HEK293 (cell line): ENCODE measurements at regions not wholly inside any gene's neighbourhood (a gene's known extent, or its start where the extent isn't known, plus 50 kb on each side); places are given as distances from the start of the nearest gene placed in this dataset.

Experiments
- GFI1B ChIP-seq: fragments of 450-650 bp; formaldehyde crosslinking; IDR thresholded peaks from 2 replicates; pipeline ENCODE4 v1.5.1; 2016; ENCODE audit warnings: missing biosample characterization, missing genetic modification characterization
- GLI2 ChIP-seq: fragments of 450-650 bp; formaldehyde crosslinking; IDR thresholded peaks from 2 replicates; pipeline ENCODE4; 2017; ENCODE audit warnings: missing biosample characterization, missing genetic modification characterization, low read depth, borderline replicate concordance
- KLF1 ChIP-seq: fragments of 450-650 bp; formaldehyde crosslinking; IDR thresholded peaks from 2 replicates; pipeline ENCODE4 v1.5.1; 2016; ENCODE audit warnings: missing biosample characterization, missing genetic modification characterization
- KLF10 ChIP-seq: fragments of 450-650 bp; IDR thresholded peaks from 2 replicates; pipeline ENCODE4 v1.5.1; 2018; ENCODE audit warnings: missing biosample characterization, mild to moderate bottlenecking, missing genetic modification characterization
- OSR2 ChIP-seq: fragments of 450-650 bp; formaldehyde crosslinking; IDR thresholded peaks from 2 replicates; pipeline ENCODE4 v1.5.1; 2016; ENCODE audit warnings: missing biosample characterization, missing genetic modification characterization
- PRDM1 ChIP-seq: fragments of 450-650 bp; formaldehyde crosslinking; IDR thresholded peaks from 2 replicates; pipeline ENCODE4; 2016; ENCODE audit warnings: missing biosample characterization, missing genetic modification characterization
- PRDM4 ChIP-seq: fragments of 450-650 bp; formaldehyde crosslinking; IDR thresholded peaks from 2 replicates; pipeline ENCODE4 v1.5.1; 2017; ENCODE audit warnings: missing biosample characterization, missing genetic modification characterization
- RBAK ChIP-seq: fragments of 450-650 bp; formaldehyde crosslinking; IDR thresholded peaks from 2 replicates; pipeline ENCODE4 v1.5.1; 2016; ENCODE audit warnings: missing biosample characterization, missing genetic modification characterization
- REPIN1 ChIP-seq: fragments of 450-650 bp; formaldehyde crosslinking; IDR thresholded peaks from 2 replicates; pipeline ENCODE4 v1.5.1; 2017; ENCODE audit warnings: missing biosample characterization, missing genetic modification characterization, low read depth
- WT1 ChIP-seq: fragments of 450-650 bp; formaldehyde crosslinking; IDR thresholded peaks from 2 replicates; pipeline ENCODE4 v1.5.1; 2016; ENCODE audit warnings: missing biosample characterization, missing genetic modification characterization
- ZBTB48 ChIP-seq: fragments of 450-650 bp; formaldehyde crosslinking; IDR thresholded peaks from 2 replicates; pipeline ENCODE4 v1.5.1; 2016; ENCODE audit warnings: missing biosample characterization, missing genetic modification characterization
- ZEB2 ChIP-seq: fragments of 450-650 bp; formaldehyde crosslinking; IDR thresholded peaks from 2 replicates; pipeline ENCODE4 v1.5.1; 2016; ENCODE audit warnings: missing biosample characterization, missing genetic modification characterization
- ZNF274 ChIP-seq, 2 experiments: fragments of 200-500 bp in 1 of 2; fragments of 450-650 bp in 1 of 2; sonication (Bioruptor generic) in 1 of 2; formaldehyde crosslinking in 1 of 2; IDR thresholded peaks; 2 replicates each; pipeline versions ENCODE4 v1.5.1 to v1.6.1; 2014 to 2016; ENCODE audit warnings: borderline replicate concordance in 1 of 2, inconsistent platforms in 1 of 2, low read length in 1 of 2, missing biosample characterization in 1 of 2, missing genetic modification characterization in 1 of 2
- ZNF366 ChIP-seq: fragments of 450-650 bp; formaldehyde crosslinking; conservative IDR thresholded peaks from 2 replicates; pipeline ENCODE4 v1.5.1; 2016; ENCODE audit warnings: missing biosample characterization, missing genetic modification characterization
- ZNF629 ChIP-seq: fragments of 450-650 bp; formaldehyde crosslinking; IDR thresholded peaks from 2 replicates; pipeline ENCODE4 v1.5.1; 2017; ENCODE audit warnings: missing biosample characterization, missing genetic modification characterization
- ZNF660 ChIP-seq: fragments of 450-650 bp; IDR thresholded peaks from 2 replicates; pipeline ENCODE4 v1.5.1; 2018; ENCODE audit warnings: missing biosample characterization, mild to moderate bottlenecking, missing genetic modification characterization
- ZNF777 ChIP-seq: fragments of 450-650 bp; formaldehyde crosslinking; IDR thresholded peaks from 2 replicates; pipeline ENCODE4 v1.5.1; 2017; ENCODE audit warnings: missing biosample characterization, missing genetic modification characterization, borderline replicate concordance
- ZNF843 ChIP-seq: fragments of 450-650 bp; formaldehyde crosslinking; IDR thresholded peaks from 2 replicates; pipeline ENCODE4 v1.5.1; 2016; ENCODE audit warnings: missing biosample characterization, missing genetic modification characterization
- ZSCAN30 ChIP-seq: fragments of 450-650 bp; IDR thresholded peaks from 2 replicates; pipeline ENCODE4 v1.5.1; 2018; ENCODE audit warnings: missing biosample characterization, mild to moderate bottlenecking, missing genetic modification characterization, moderate library complexity
- ZXDB ChIP-seq: fragments of 450-650 bp; formaldehyde crosslinking; IDR thresholded peaks from 2 replicates; pipeline ENCODE4 v1.5.1; 2016; ENCODE audit warnings: missing biosample characterization, missing genetic modification characterization
- TF ChIP-seq, protein P1 (sequence below): fragments of 450-650 bp; formaldehyde crosslinking; IDR thresholded peaks from 2 replicates; pipeline ENCODE4 v1.5.1; 2017; ENCODE audit warnings: missing biosample characterization, missing genetic modification characterization
- TF ChIP-seq, protein P2 (sequence below): fragments of 450-650 bp; formaldehyde crosslinking; IDR thresholded peaks from 2 replicates; pipeline ENCODE4 v1.5.1; 2016; ENCODE audit warnings: missing biosample characterization, missing genetic modification characterization, low read depth
- TF ChIP-seq, protein P3 (sequence below): fragments of 450-650 bp; formaldehyde crosslinking; IDR thresholded peaks from 2 replicates; pipeline ENCODE4 v1.5.1; 2016; ENCODE audit warnings: missing biosample characterization, missing genetic modification characterization

- TF ChIP-seq, protein P1, sequence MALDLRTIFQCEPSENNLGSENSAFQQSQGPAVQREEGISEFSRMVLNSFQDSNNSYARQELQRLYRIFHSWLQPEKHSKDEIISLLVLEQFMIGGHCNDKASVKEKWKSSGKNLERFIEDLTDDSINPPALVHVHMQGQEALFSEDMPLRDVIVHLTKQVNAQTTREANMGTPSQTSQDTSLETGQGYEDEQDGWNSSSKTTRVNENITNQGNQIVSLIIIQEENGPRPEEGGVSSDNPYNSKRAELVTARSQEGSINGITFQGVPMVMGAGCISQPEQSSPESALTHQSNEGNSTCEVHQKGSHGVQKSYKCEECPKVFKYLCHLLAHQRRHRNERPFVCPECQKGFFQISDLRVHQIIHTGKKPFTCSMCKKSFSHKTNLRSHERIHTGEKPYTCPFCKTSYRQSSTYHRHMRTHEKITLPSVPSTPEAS (tag by site-specific recombination) = peak; percentile 86
- TF ChIP-seq KLF10 (tag by site-specific recombination) = 0 out of 2 replicates have a peak, but pooled peaks have one; percentile 38
- no peak for TF ChIP-seq RBAK (tag by site-specific recombination)
- TF ChIP-seq REPIN1 (tag by site-specific recombination) = no peak
- peak; percentile 66; the same call in 1 of the 2 replicates for TF ChIP-seq ZSCAN30 (tag by site-specific recombination)
- peak; percentile 58 for TF ChIP-seq ZNF843
- peak; percentile 46; the same call in 1 of the 2 replicates for TF ChIP-seq OSR2 (tag by site-specific recombination)
- TF ChIP-seq ZEB2 (tag by site-specific recombination) = peak; percentile 60; the same call in 1 of the 2 replicates
- peak; percentile 68 for TF ChIP-seq ZNF629 (tag by site-specific recombination)
- TF ChIP-seq ZNF274 (IDR thresholded peaks at IDR 0.05; ENCODE audit: low read length) = no peak
- TF ChIP-seq ZNF274 (tag by site-specific recombination; IDR thresholded peaks at IDR 0.05; ENCODE audit: borderline replicate concordance) = no peak
- TF ChIP-seq, protein P2, sequence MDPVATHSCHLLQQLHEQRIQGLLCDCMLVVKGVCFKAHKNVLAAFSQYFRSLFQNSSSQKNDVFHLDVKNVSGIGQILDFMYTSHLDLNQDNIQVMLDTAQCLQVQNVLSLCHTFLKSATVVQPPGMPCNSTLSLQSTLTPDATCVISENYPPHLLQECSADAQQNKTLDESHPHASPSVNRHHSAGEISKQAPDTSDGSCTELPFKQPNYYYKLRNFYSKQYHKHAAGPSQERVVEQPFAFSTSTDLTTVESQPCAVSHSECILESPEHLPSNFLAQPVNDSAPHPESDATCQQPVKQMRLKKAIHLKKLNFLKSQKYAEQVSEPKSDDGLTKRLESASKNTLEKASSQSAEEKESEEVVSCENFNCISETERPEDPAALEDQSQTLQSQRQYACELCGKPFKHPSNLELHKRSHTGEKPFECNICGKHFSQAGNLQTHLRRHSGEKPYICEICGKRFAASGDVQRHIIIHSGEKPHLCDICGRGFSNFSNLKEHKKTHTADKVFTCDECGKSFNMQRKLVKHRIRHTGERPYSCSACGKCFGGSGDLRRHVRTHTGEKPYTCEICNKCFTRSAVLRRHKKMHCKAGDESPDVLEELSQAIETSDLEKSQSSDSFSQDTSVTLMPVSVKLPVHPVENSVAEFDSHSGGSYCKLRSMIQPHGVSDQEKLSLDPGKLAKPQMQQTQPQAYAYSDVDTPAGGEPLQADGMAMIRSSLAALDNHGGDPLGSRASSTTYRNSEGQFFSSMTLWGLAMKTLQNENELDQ (tag by site-specific recombination) = no peak
- no peak for TF ChIP-seq KLF1 (tag by site-specific recombination)
- peak; percentile 40; the same call in 1 of the 2 replicates for TF ChIP-seq PRDM1
- peak; percentile 72 for TF ChIP-seq ZNF366 (tag by site-specific recombination)
- no peak for TF ChIP-seq ZNF777
- peak; percentile 39; the same call in 1 of the 2 replicates for TF ChIP-seq ZBTB48
- TF ChIP-seq ZNF660 (tag by site-specific recombination) = peak; percentile 58; the same call in 1 of the 2 replicates
- TF ChIP-seq PRDM4 (tag by site-specific recombination) = peak; percentile 19; the same call in 1 of the 2 replicates
- peak; percentile 49 for TF ChIP-seq WT1 (tag by site-specific recombination)
- TF ChIP-seq GFI1B (tag by site-specific recombination) = peak; percentile 63; the same call in 1 of the 2 replicates
- peak; percentile 34; the same call in 1 of the 2 replicates for TF ChIP-seq GLI2 (tag by site-specific recombination)
- TF ChIP-seq, protein P3, sequence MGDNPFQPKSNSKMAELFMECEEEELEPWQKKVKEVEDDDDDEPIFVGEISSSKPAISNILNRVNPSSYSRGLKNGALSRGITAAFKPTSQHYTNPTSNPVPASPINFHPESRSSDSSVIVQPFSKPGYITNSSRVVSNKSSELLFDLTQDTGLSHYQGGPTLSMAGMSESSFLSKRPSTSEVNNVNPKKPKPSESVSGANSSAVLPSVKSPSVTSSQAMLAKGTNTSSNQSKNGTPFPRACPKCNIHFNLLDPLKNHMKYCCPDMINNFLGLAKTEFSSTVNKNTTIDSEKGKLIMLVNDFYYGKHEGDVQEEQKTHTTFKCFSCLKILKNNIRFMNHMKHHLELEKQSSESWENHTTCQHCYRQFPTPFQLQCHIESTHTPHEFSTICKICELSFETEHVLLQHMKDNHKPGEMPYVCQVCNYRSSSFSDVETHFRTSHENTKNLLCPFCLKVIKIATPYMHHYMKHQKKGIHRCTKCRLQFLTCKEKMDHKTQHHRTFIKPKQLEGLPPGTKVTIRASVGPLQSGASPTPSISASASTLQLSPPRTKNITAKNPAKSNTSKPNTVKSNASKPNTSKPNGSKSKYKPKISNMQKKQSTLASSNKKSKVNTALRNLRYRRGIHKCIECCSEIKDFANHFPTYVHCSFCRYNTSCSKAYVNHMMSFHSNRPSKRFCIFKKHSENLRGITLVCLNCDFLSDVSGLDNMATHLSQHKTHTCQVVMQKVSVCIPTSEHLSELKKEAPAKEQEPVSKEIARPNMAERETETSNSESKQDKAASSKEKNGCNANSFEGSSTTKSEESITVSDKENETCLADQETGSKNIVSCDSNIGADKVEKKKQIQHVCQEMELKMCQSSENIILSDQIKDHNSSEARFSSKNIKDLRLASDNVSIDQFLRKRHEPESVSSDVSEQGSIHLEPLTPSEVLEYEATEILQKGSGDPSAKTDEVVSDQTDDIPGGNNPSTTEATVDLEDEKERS (tag by site-specific recombination) = no peak
- TF ChIP-seq ZXDB (tag by site-specific recombination) = peak; percentile 36; the same call in 1 of the 2 replicates
Observed at GRCh38 chr1:116853680-116854402, 55.9 kb upstream of the PTGFRN start (continued).
